DOHH2 (cell line): ENCODE measurements at regions not wholly inside any gene's neighbourhood (a gene's known extent, or its start where the extent isn't known, plus 50 kb on each side); places are given as distances from the start of the nearest gene placed in this dataset.

Source experiments
- CTCF ChIP-seq: fragments of 200-600 bp; sonication (generic); IDR thresholded peaks from one replicate; pipeline ENCODE4 v1.5.1; 2014; ENCODE audit warnings: antibody characterized with exemption, mild to moderate bottlenecking, low read depth, low read length; ENCODE audit not compliant: poor library complexity, severe bottlenecking
- EZH2phosphoT487 ChIP-seq: fragments of 200-600 bp; sonication (generic); IDR thresholded peaks from 2 replicates; pipeline ENCODE4 v1.6.1; 2017; ENCODE audit warnings: borderline replicate concordance, mild to moderate bottlenecking, antibody characterized with exemption, low read length, moderate library complexity, mixed read lengths

- TF ChIP-seq CTCF, result no peak
- TF ChIP-seq EZH2phosphoT487, result no peak
Observed at GRCh38 chr2:228747483-228747882, 523.6 kb downstream of the PID1 start.
